PFSK-1 (cell line): ENCODE measurements at regions not wholly inside any gene's neighbourhood (a gene's known extent, or its start where the extent isn't known, plus 50 kb on each side); places are given as distances from the start of the nearest gene placed in this dataset.

Experiments used
- POLR2AphosphoS5 ChIP-seq: IDR thresholded peaks from 2 replicates; pipeline ENCODE4 v1.6.1; 2012; ENCODE audit warnings: low read depth, mild to moderate bottlenecking, control low read depth, low read length, moderate library complexity
- REST ChIP-seq, 2 experiments: IDR thresholded peaks; 2 replicates each; pipeline versions ENCODE4 v1.6.1 to v1.8.0; 2011 to 2012; ENCODE audit warnings: low read depth in 2 of 2, low read length in 2 of 2, control low read depth in 1 of 2, inconsistent platforms in 1 of 2, mild to moderate bottlenecking in 1 of 2, moderate library complexity in 1 of 2; ENCODE audit not compliant: insufficient read depth in 1 of 2
- TAF1 ChIP-seq: IDR thresholded peaks from 2 replicates; pipeline ENCODE4 v1.6.1; 2012; ENCODE audit warnings: low read length, control low read depth, borderline replicate concordance; ENCODE audit not compliant: insufficient read depth

GRCh38 chr12:59980476-59980875 is 384.6 kb downstream of the SLC16A7 start:
- TF ChIP-seq TAF1, result no peak
- TF ChIP-seq POLR2AphosphoS5, result no peak
- TF ChIP-seq REST (IDR thresholded peaks at IDR 0.05; ENCODE audit: insufficient read depth in 1 of 2, low read depth in 2 of 2, low read length in 2 of 2), result no peak
